OCI-LY3 (cell line): ENCODE measurements at regions not wholly inside any gene's neighbourhood (a gene's known extent, or its start where the extent isn't known, plus 50 kb on each side); places are given as distances from the start of the nearest gene placed in this dataset.

Experiments used
- EZH2phosphoT487 ChIP-seq: fragments of 200-600 bp; shearing (Covaris generic); IDR thresholded peaks from 2 replicates; pipeline ENCODE4 v1.6.1; 2018; ENCODE audit warnings: antibody characterized with exemption, mixed run types, low read depth
- TF ChIP-seq, protein P1 (sequence below): fragments of 200-600, 300-600 bp; sonication (generic); IDR thresholded peaks from 2 replicates; pipeline ENCODE4 v1.5.1; 2014; ENCODE audit warnings: antibody characterized with exemption, low read length, low read depth

DNA sequence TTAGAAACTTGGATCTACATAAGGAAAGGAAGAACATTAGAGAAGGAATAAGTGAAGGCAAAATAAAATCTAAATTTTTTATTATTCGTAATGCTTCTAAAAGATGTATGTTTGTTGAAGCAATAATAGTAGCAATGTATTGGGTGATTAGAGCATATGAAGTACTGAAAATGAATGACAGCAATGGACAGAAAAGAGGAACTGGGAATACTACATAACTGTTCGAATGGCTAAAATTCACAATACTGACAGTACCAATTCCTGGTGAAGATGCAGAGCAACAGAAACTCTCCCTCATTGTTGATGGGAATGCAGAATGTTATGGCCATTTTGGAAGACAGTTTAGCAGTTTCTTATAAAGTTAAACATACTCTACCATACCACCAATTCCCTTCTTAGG, 177.3 kb upstream of the SPEF2 start:
- TF ChIP-seq, protein P1, sequence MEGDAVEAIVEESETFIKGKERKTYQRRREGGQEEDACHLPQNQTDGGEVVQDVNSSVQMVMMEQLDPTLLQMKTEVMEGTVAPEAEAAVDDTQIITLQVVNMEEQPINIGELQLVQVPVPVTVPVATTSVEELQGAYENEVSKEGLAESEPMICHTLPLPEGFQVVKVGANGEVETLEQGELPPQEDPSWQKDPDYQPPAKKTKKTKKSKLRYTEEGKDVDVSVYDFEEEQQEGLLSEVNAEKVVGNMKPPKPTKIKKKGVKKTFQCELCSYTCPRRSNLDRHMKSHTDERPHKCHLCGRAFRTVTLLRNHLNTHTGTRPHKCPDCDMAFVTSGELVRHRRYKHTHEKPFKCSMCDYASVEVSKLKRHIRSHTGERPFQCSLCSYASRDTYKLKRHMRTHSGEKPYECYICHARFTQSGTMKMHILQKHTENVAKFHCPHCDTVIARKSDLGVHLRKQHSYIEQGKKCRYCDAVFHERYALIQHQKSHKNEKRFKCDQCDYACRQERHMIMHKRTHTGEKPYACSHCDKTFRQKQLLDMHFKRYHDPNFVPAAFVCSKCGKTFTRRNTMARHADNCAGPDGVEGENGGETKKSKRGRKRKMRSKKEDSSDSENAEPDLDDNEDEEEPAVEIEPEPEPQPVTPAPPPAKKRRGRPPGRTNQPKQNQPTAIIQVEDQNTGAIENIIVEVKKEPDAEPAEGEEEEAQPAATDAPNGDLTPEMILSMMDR, result no peak
- TF ChIP-seq EZH2phosphoT487, result no peak
